Esophagus (tissue), 2 donors: ENCODE measurements at regions not wholly inside any gene's neighbourhood (a gene's known extent, or its start where the extent isn't known, plus 50 kb on each side); places are given as distances from the start of the nearest gene placed in this dataset.
A peak's percentile ranks its signal among the peaks of the same experiment; 100 is the strongest.

Experiments
- H3K27ac ChIP-seq, 2 donors: one replicate each; pipeline ENCODE4 v1.5.1; 2013; ENCODE audit warnings: low read depth in 2 of 2, mild to moderate bottlenecking in 2 of 2, inconsistent platforms in 1 of 2, low read length in 1 of 2, moderate library complexity in 1 of 2
- H3K27me3 ChIP-seq, 2 donors: one replicate each; pipeline ENCODE4 v1.6.1; 2013; ENCODE audit warnings: low read length in 2 of 2, control low read depth in 1 of 2, mild to moderate bottlenecking in 1 of 2; ENCODE audit not compliant: insufficient read depth in 2 of 2, control insufficient read depth in 1 of 2
- H3K36me3 ChIP-seq, 2 donors: one replicate each; pipeline ENCODE4 v1.6.1; 2013; ENCODE audit warnings: low read length in 1 of 2; ENCODE audit not compliant: control insufficient read depth in 2 of 2, insufficient read depth in 2 of 2
- H3K4me1 ChIP-seq, 2 donors: one replicate each; pipeline ENCODE4 v1.6.1; 2013; ENCODE audit warnings: low read length in 1 of 2; ENCODE audit not compliant: control insufficient read depth in 2 of 2, insufficient read depth in 2 of 2
- H3K4me3 ChIP-seq, 2 donors: one replicate each; pipeline ENCODE4 v1.5.1; 2013; ENCODE audit warnings: low read length in 2 of 2, mild to moderate bottlenecking in 2 of 2, low read depth in 1 of 2, moderate library complexity in 1 of 2
- H3K9me3 ChIP-seq, 2 donors: one replicate each; pipeline ENCODE4 v1.6.1; 2013; ENCODE audit warnings: mild to moderate bottlenecking in 2 of 2, low read depth in 1 of 2, low read length in 1 of 2, moderate library complexity in 1 of 2; ENCODE audit not compliant: control insufficient read depth in 2 of 2, insufficient read depth in 1 of 2
- WGBS, 2 donors: extraction: QIAGEN DNeasy Blood & Tissue Kit; methylation state at CpG; one replicate each; pipeline ENCODE4 v1.1.7; 2013; 5-methylcytosine and 5-hydroxymethylcytosine counted together
- donor health status: healthy with polysubstance abuse.
- donor health status: Bipolar disorder and iron deficiency.

DNA sequence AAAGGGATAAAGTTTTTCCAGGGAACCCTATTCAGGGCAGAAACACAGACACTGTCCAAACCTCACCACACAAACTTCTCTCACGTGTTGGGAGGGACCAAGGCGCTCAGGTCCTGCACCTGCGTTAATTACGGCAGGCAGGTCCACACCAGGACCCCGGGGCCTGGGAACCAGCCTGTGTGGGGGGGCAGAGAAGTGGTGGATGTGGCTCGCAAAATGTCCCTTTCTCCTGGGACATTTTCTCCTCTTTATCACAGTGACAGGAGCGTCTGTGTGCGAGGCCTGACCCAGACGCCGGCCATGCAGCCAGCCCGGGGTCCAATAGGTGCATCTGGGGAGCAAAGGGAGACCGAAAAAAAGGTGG, 73.4 kb upstream of the ZNF722 start:
- Histone ChIP-seq H3K27me3 (no peaks in the 10 kb centered on the region), H3K27ac (peak overlapping the region; percentile 24 to 95), H3K4me3 (peak overlapping the region; percentile 73 to 92), H3K36me3 (no peaks in the 10 kb centered on the region), H3K9me3 (no peaks in the 10 kb centered on the region), H3K4me1 (peaks cover 4 to 6% of the 10 kb centered on the region in 2 donors)
- 3 to 7% methylated on average over 12 of the region's 12 CpGs for WGBS, 2 donors

- no peaks in the 10 kb centered on the region for H3K9me3 ChIP-seq
- H3K4me1 ChIP-seq = peaks cover 4 to 6% of the 10 kb centered on the region in 2 donors
- H3K36me3 ChIP-seq = no peaks in the 10 kb centered on the region
- WGBS, 2 donors = 2 to 9% methylated on average over 47 of the region's 47 CpGs
- H3K4me3 ChIP-seq = peak overlapping the region; percentile 73 to 92
- no peaks in the 10 kb centered on the region for H3K27me3 ChIP-seq
- peak overlapping the region; percentile 88 to 95 for H3K27ac ChIP-seq
These were observed 72.8 kb upstream of the ZNF722 start for GRCh38 chr7:63925626-63926460.

- peaks cover 4 to 6% of the 10 kb centered on the region in 2 donors for H3K4me1 ChIP-seq
- peak overlapping the region in 1 of 2 donors; percentile 73 for H3K4me3 ChIP-seq
- no peak overlapping the region for H3K27ac ChIP-seq
- 76 to 83% methylated on average over 5 of the region's 5 CpGs for WGBS, 2 donors
- H3K9me3 ChIP-seq = peaks cover 4 to 9% of the 10 kb centered on the region in 2 donors
- no peaks in the 10 kb centered on the region for H3K27me3 ChIP-seq
- H3K36me3 ChIP-seq = no peaks in the 10 kb centered on the region
These were observed 71.4 kb upstream of the ZNF722 start for GRCh38 chr7:63927261-63927660.

DNA sequence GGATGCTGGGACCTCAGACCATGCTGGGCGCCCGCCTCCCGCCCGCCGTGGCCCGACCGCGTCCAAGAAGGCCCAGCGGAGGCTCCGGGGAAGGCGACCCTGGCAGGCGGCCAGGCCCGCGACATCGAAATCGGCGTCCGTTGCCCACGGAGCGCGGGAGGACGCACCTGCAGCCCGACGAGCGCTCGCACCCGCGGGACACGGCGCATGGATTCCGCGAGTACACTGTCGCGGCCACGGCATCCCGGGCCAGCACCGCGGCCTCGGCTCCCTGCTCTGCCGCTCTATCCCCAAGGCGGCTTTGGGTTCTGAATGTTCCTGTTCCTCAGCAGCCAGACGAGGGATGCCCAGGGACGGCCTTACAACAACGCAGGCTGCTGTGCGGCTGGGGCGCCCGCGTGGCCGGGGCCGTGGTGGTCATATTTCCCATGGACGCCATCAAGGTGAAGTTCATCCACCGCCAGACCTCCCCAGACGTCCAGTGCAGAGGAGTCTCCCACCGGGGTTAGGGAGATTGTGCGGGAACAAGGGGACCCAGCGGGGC, 67.5 kb upstream of the ZNF722 start:
- H3K4me1 ChIP-seq = peaks cover 4 to 6% of the 10 kb centered on the region in 2 donors
- no peak overlapping the region for H3K4me3 ChIP-seq
- 61 to 62% methylated on average over 56 of the region's 56 CpGs for WGBS, 2 donors
- H3K9me3 ChIP-seq = peaks cover 4 to 9% of the 10 kb centered on the region in 2 donors
- H3K36me3 ChIP-seq = no peaks in the 10 kb centered on the region
- H3K27me3 ChIP-seq = no peaks in the 10 kb centered on the region
- H3K27ac ChIP-seq = no peak overlapping the region

DNA sequence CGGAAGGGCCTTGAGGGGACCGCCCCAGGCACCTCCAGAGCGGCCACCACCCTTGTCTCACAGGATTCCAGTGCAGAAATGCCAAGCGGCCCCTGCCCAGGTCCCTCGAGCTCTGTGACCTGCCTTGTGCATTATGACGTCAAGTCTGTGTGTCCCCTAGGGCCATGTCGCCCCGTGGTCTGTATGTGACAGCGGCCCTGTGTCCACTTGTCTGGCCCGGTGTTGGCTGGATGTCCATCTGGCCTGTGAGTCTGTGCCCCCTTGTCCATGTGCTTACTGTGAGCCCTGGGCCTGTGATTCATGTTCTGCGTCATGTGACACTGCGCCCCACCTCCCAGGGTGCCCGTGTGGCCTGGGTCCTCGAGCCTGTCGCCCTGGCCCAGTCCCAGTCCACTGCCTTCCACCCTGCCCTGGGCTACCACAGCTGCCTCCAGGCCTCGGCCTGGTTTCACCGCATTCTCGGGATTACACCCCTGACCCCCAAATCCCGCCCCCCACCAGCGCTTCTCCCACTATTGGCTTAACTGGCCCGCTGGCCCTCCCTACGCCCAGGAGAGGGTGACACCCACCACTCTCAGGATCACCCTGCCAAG, 66.6 kb upstream of the ZNF722 start:
- H3K4me1 ChIP-seq = peaks cover 2 to 4% of the 10 kb centered on the region in 2 donors
- no peaks in the 10 kb centered on the region for H3K36me3 ChIP-seq
- no peak overlapping the region for H3K4me3 ChIP-seq
- H3K27me3 ChIP-seq = no peaks in the 10 kb centered on the region
- no peak overlapping the region for H3K27ac ChIP-seq
- H3K9me3 ChIP-seq = peaks cover 4 to 9% of the 10 kb centered on the region in 2 donors
- 92 to 94% methylated on average over 22 of the region's 22 CpGs for WGBS, 2 donors
